K562 (cell line): ENCODE measurements at regions not wholly inside any gene's neighbourhood (a gene's known extent, or its start where the extent isn't known, plus 50 kb on each side); places are given as distances from the start of the nearest gene placed in this dataset.
A peak's percentile ranks its signal among the peaks of the same experiment; 100 is the strongest.

Source experiments
- ARID1B ChIP-seq: fragments of 450-650 bp; IDR thresholded peaks from 2 replicates; pipeline ENCODE4 v1.6.1; 2016; ENCODE audit warnings: antibody characterized with exemption, mild to moderate bottlenecking, inconsistent platforms
- BCOR ChIP-seq: fragments of 450-650 bp; IDR thresholded peaks from 2 replicates; pipeline ENCODE4 v1.6.1; 2016
- BRCA1 ChIP-seq, 2 experiments: fragments of 450-650 bp in 1 of 2; sonication (generic) in 1 of 2; formaldehyde crosslinking in 1 of 2; IDR thresholded peaks; 2 replicates each; pipeline versions ENCODE4 v1.5.0 to v1.6.1; 2017 to 2020; ENCODE audit warnings: mild to moderate bottlenecking in 1 of 2, missing genetic modification reagents in 1 of 2
- CHD2 ChIP-seq: IDR thresholded peaks from 2 replicates; pipeline ENCODE4 v1.6.1; 2011; ENCODE audit warnings: low read depth, low read length
- EP300 ChIP-seq: IDR thresholded peaks from 2 replicates; pipeline ENCODE4 v1.6.1; 2012; ENCODE audit warnings: low read length, improper control_type of control experiment
- HMBOX1 ChIP-seq: sonication (generic); IDR thresholded peaks from 2 replicates; pipeline ENCODE4 v1.6.1; 2016
- HOMEZ ChIP-seq: fragments of 250-450 bp; sonication (Bioruptor Pico); IDR thresholded peaks from 2 replicates; pipeline ENCODE4 v1.4.0; 2020; ENCODE audit warnings: mild to moderate bottlenecking, moderate library complexity
- KDM4B ChIP-seq, 2 experiments: fragments of 450-650 bp in 1 of 2; sonication (generic) in 1 of 2; IDR thresholded peaks; 2 replicates each; pipeline ENCODE4 v1.6.1; 2016 to 2017; ENCODE audit warnings: borderline replicate concordance in 2 of 2, antibody characterized with exemption in 1 of 2, low read depth in 1 of 2, mild to moderate bottlenecking in 1 of 2
- KLF1 ChIP-seq: fragments of 450-650 bp; IDR thresholded peaks from 2 replicates; pipeline ENCODE4 v1.6.1; 2016; ENCODE audit warnings: missing genetic modification characterization, missing compliant biosample characterization
- L3MBTL2 ChIP-seq: fragments of 450-650 bp; IDR thresholded peaks from 2 replicates; pipeline ENCODE4 v1.6.1; 2016; ENCODE audit warnings: mild to moderate bottlenecking, moderate library complexity
- SAP30 ChIP-seq: fragments of 200-600 bp; sonication (generic); IDR thresholded peaks from 2 replicates; pipeline ENCODE4 v1.6.1; 2012; ENCODE audit warnings: borderline replicate concordance, low read depth, mild to moderate bottlenecking, moderate library complexity, low read length, control low read depth, inconsistent platforms; ENCODE audit not compliant: insufficient read depth, poor library complexity, severe bottlenecking
- SIRT6 ChIP-seq: IDR thresholded peaks from one replicate; pipeline ENCODE4 v1.6.1; 2012; ENCODE audit warnings: low read depth, mild to moderate bottlenecking, control low read depth, inconsistent platforms, low read length, moderate library complexity
- SMARCB1 ChIP-seq: IDR thresholded peaks from 2 replicates; pipeline ENCODE4 v1.6.1; 2011; ENCODE audit warnings: improper control_type of control experiment, low read depth; ENCODE audit not compliant: insufficient read length
- SMARCE1 ChIP-seq: fragments of 450-650 bp; IDR thresholded peaks from 2 replicates; pipeline ENCODE4 v1.7.1; 2016; ENCODE audit warnings: mild to moderate bottlenecking
- SNRNP70 ChIP-seq: fragments of 200-400 bp; formaldehyde crosslinking; optimal IDR thresholded peaks from 2 replicates; pipeline ENCODE3; 2017; ENCODE audit warnings: low read depth, low read length
- SRSF1 ChIP-seq: fragments of 200-400 bp; formaldehyde crosslinking; IDR thresholded peaks from 2 replicates; pipeline ENCODE4 v1.6.1; 2017; ENCODE audit warnings: mild to moderate bottlenecking, low read depth, low read length, moderate library complexity
- USF1 ChIP-seq: sonication (generic); formaldehyde crosslinking; IDR thresholded peaks from 2 replicates; pipeline ENCODE4 v1.9.0; 2022; ENCODE audit warnings: mild to moderate bottlenecking, missing genetic modification reagents
- ZBTB49 ChIP-seq: sonication (generic); formaldehyde crosslinking; IDR thresholded peaks from 2 replicates; pipeline ENCODE4 v1.8.0; 2022; ENCODE audit warnings: missing genetic modification reagents, mild to moderate bottlenecking, borderline replicate concordance
- ZC3H8 ChIP-seq: fragments of 450-650 bp; IDR thresholded peaks from 2 replicates; pipeline ENCODE4 v1.6.1; 2017
- ZNF57 ChIP-seq: fragments of 450-650 bp; formaldehyde crosslinking; IDR thresholded peaks from 2 replicates; pipeline ENCODE4 v1.4.0; 2020; ENCODE audit warnings: mild to moderate bottlenecking, moderate library complexity
- ZNF584 ChIP-seq: fragments of 200-800 bp; sonication (Bioruptor generic); IDR thresholded peaks from 2 replicates; pipeline ENCODE4 v1.6.1; 2016; ENCODE audit warnings: low read depth, mild to moderate bottlenecking, missing genetic modification characterization, missing compliant biosample characterization
- ZNF639 ChIP-seq, 2 experiments: fragments of 200-800 bp in 1 of 2; sonication (Bioruptor generic) in 1 of 2; sonication (generic) in 1 of 2; formaldehyde crosslinking in 1 of 2; IDR thresholded peaks in 1 of 2; conservative IDR thresholded peaks in 1 of 2; 2 replicates each; pipeline versions ENCODE4 v1.5.0 to v1.6.1; 2016 to 2020; ENCODE audit warnings: missing compliant biosample characterization in 1 of 2, missing genetic modification characterization in 1 of 2, missing genetic modification reagents in 1 of 2
- ZNF77 ChIP-seq: fragments of 250-450 bp; sonication (Bioruptor Pico); IDR thresholded peaks from 2 replicates; pipeline ENCODE4 v1.5.0; 2020
- ZNF785 ChIP-seq: fragments of 250-450 bp; sonication (Bioruptor Pico); IDR thresholded peaks from 2 replicates; pipeline ENCODE4 v1.4.0; 2020; ENCODE audit warnings: mild to moderate bottlenecking

- TF ChIP-seq SNRNP70, result no peak
- no peak for TF ChIP-seq ZBTB49 (CRISPR knock-in tag)
- no peak for TF ChIP-seq BCOR
- TF ChIP-seq HOMEZ (CRISPR knock-in tag), result no peak
- peak; percentile 65; the same call in 1 of the 2 replicates for TF ChIP-seq USF1 (CRISPR knock-in tag)
- TF ChIP-seq ZNF785 (CRISPR knock-in tag), result no peak
- TF ChIP-seq SAP30, result no peak
- TF ChIP-seq KDM4B (IDR thresholded peaks at IDR 0.05; ENCODE audit: borderline replicate concordance in 2 of 2, low read depth in 1 of 2), result no peak
- no peak for TF ChIP-seq ZC3H8
- TF ChIP-seq SMARCB1, result no peak
- TF ChIP-seq L3MBTL2, result peak; percentile 76
- no peak for TF ChIP-seq BRCA1 (IDR thresholded peaks at IDR 0.05)
- no peak for TF ChIP-seq BRCA1 (CRISPR knock-in tag; IDR thresholded peaks at IDR 0.05)
- TF ChIP-seq EP300, result 0 out of 2 replicates have a peak, but pooled peaks have one; percentile 22
- TF ChIP-seq HMBOX1, result peak; percentile 59; the same call in 1 of the 2 replicates
- TF ChIP-seq SIRT6, result no peak
- no peak for TF ChIP-seq CHD2
- no peak for TF ChIP-seq ZNF77 (CRISPR knock-in tag)
- TF ChIP-seq KLF1, result no peak
- peak; percentile 44 for TF ChIP-seq ARID1B
- no peak for TF ChIP-seq SMARCE1
- no peak for TF ChIP-seq ZNF57 (CRISPR knock-in tag)
- TF ChIP-seq ZNF584 (CRISPR knock-in tag), result peak; percentile 89
- no peak for TF ChIP-seq SRSF1
- TF ChIP-seq ZNF639 (CRISPR knock-in tag; conservative IDR thresholded peaks at IDR 0.05 in 1 of 2, IDR thresholded peaks at IDR 0.05 in 1 of 2), result no peak
Measured at GRCh38 chr11:34805937-34806336, 110.2 kb downstream of the APIP start (continued).
